ENCODE measurements at regions not wholly inside any gene's neighbourhood (a gene's known extent, or its start where the extent isn't known, plus 50 kb on each side); places are given as distances from the start of the nearest gene placed in this dataset.

GRCh38 chr21:29441651-29442050 is 142.9 kb downstream of the BACH1 start:
- no TSS peak for BruUV-seq (replicated peaks)
- Mint-ChIP-seq H3K27me3 (ENCODE audit: unreplicated experiment) (no peaks in the 10 kb centered on the region), H3K9me3 (ENCODE audit: low read depth, unreplicated experiment) (no peaks in the 10 kb centered on the region), H3K36me3 (ENCODE audit: insufficient read depth, unreplicated experiment) (peaks cover 2% of the 10 kb centered on the region), H3K4me3 (ENCODE audit: low read depth, unreplicated experiment) (no peak overlapping the region), H3K4me1 (ENCODE audit: low read depth, unreplicated experiment) (no peaks in the 10 kb centered on the region), H3K27ac (ENCODE audit: unreplicated experiment) (no peak overlapping the region)
- intact Hi-C loops (cut with micrococcal nuclease; ENCODE audit: unreplicated experiment), result no loop called here
- CTCF ChIA-PET, result no interaction called here
- TF ChIP-seq, protein P1, sequence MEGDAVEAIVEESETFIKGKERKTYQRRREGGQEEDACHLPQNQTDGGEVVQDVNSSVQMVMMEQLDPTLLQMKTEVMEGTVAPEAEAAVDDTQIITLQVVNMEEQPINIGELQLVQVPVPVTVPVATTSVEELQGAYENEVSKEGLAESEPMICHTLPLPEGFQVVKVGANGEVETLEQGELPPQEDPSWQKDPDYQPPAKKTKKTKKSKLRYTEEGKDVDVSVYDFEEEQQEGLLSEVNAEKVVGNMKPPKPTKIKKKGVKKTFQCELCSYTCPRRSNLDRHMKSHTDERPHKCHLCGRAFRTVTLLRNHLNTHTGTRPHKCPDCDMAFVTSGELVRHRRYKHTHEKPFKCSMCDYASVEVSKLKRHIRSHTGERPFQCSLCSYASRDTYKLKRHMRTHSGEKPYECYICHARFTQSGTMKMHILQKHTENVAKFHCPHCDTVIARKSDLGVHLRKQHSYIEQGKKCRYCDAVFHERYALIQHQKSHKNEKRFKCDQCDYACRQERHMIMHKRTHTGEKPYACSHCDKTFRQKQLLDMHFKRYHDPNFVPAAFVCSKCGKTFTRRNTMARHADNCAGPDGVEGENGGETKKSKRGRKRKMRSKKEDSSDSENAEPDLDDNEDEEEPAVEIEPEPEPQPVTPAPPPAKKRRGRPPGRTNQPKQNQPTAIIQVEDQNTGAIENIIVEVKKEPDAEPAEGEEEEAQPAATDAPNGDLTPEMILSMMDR (IDR thresholded peaks at IDR 0.05; ENCODE audit: unreplicated experiment), result no peak
- DNase-seq, result no peak

GRCh38 chr21:29443411-29444010 is 144.8 kb downstream of the BACH1 start:
- TF ChIP-seq, protein P1 (IDR thresholded peaks at IDR 0.05; ENCODE audit: unreplicated experiment), result no peak
- BruUV-seq (replicated peaks), result no TSS peak
- intact Hi-C loops (cut with micrococcal nuclease; ENCODE audit: unreplicated experiment), result no loop called here
- no peaks in the 10 kb centered on the region for H3K4me1 Mint-ChIP-seq (ENCODE audit: low read depth, unreplicated experiment)
- no peak overlapping the region for H3K4me3 Mint-ChIP-seq (ENCODE audit: low read depth, unreplicated experiment)
- H3K27ac Mint-ChIP-seq (ENCODE audit: unreplicated experiment), result no peak overlapping the region
- H3K27me3 Mint-ChIP-seq (ENCODE audit: unreplicated experiment), result no peaks in the 10 kb centered on the region
- H3K9me3 Mint-ChIP-seq (ENCODE audit: low read depth, unreplicated experiment), result no peaks in the 10 kb centered on the region
- H3K36me3 Mint-ChIP-seq (ENCODE audit: insufficient read depth, unreplicated experiment), result no peaks in the 10 kb centered on the region
- CTCF ChIA-PET, result no interaction called here
- DNase-seq, result no peak

DNA sequence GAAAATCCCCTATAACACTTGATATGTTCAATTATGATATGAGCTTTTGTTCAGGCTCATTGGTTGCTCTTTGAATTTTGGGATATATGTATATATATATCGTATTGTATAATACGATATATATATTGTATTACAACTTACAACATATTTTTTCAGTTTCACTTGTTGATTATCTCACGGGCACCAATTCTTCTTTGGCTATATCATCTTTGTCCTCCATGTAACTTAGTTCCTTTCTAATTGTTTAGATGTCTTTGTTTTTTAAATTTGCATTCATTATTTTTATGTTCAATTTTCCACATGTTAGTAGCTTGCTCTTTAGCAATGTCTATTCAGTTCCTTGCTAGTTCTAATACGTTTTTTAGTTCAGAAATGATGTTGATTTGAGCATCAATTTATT is 150.0 kb downstream of the BACH1 start:
- no peaks in the 10 kb centered on the region for H3K36me3 Mint-ChIP-seq (ENCODE audit: insufficient read depth, unreplicated experiment)
- no peaks in the 10 kb centered on the region for H3K4me1 Mint-ChIP-seq (ENCODE audit: low read depth, unreplicated experiment)
- no peaks in the 10 kb centered on the region for H3K9me3 Mint-ChIP-seq (ENCODE audit: low read depth, unreplicated experiment)
- intact Hi-C loops (cut with micrococcal nuclease; ENCODE audit: unreplicated experiment), result no loop called here
- H3K4me3 Mint-ChIP-seq (ENCODE audit: low read depth, unreplicated experiment), result no peak overlapping the region
- CTCF ChIA-PET, result no interaction called here
- H3K27ac Mint-ChIP-seq (ENCODE audit: unreplicated experiment), result no peak overlapping the region
- TF ChIP-seq, protein P1 (IDR thresholded peaks at IDR 0.05; ENCODE audit: unreplicated experiment), result no peak
- no peak for DNase-seq
- BruUV-seq (replicated peaks), result no TSS peak
- no peaks in the 10 kb centered on the region for H3K27me3 Mint-ChIP-seq (ENCODE audit: unreplicated experiment)

DNA sequence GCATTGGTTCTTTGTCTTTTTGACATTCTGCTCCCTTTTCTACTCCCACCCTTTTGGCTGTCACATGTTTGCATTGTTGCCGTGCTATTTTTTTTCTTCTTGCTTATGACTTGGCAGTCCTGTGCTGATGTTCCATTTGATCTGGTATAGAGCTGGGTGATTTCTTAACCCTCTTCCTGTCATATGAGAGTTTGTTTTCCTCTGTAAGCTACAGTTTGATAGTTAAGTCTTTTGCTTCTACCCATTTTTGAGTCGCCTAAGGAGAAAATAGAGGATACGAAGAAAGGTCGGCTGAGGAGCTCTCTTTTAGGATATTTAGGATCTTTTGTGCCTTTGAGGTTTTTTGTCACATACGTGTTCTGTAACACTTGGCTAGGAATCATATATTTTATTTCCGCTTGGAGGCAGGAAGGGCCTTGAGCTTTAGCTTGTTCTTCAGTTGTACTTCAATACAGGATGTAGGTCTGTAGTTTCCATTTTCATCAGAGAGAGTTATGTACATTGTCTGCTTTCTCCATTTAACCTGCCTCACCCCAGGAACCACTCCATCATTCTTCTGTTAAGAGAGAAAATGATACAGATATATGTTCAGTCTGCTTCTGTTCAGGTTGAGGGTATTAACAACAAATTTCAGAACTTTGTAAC is 150.7 kb downstream of the BACH1 start:
- H3K36me3 Mint-ChIP-seq (ENCODE audit: insufficient read depth, unreplicated experiment), result no peaks in the 10 kb centered on the region
- H3K9me3 Mint-ChIP-seq (ENCODE audit: low read depth, unreplicated experiment), result no peaks in the 10 kb centered on the region
- no TSS peak for BruUV-seq (replicated peaks)
- intact Hi-C loops (cut with micrococcal nuclease; ENCODE audit: unreplicated experiment), result no loop called here
- H3K27ac Mint-ChIP-seq (ENCODE audit: unreplicated experiment), result no peak overlapping the region
- DNase-seq, result no peak
- H3K4me1 Mint-ChIP-seq (ENCODE audit: low read depth, unreplicated experiment), result no peaks in the 10 kb centered on the region
- H3K27me3 Mint-ChIP-seq (ENCODE audit: unreplicated experiment), result no peaks in the 10 kb centered on the region
- no peak overlapping the region for H3K4me3 Mint-ChIP-seq (ENCODE audit: low read depth, unreplicated experiment)
- CTCF ChIA-PET, result no interaction called here
- TF ChIP-seq, protein P1 (IDR thresholded peaks at IDR 0.05; ENCODE audit: unreplicated experiment), result no peak
